Fibroblast of lung (primary cell): ENCODE measurements at regions not wholly inside any gene's neighbourhood (a gene's known extent, or its start where the extent isn't known, plus 50 kb on each side); places are given as distances from the start of the nearest gene placed in this dataset.
"Not testable (repeated sequence)": the region's sequence is repeated elsewhere in the genome, so short reads cannot be mapped to it uniquely, and the experiment has no call there.

Experiments used
- DNase-seq, 2 donors: peaks; one replicate each; pipeline versions ENCODE4 v3.0.0 to v3.0.0-alpha.2; 2010; ENCODE audit warnings: low read depth in 2 of 2
- H2AFZ ChIP-seq: 2 replicates; pipeline ENCODE4 v1.5.1; 2012; ENCODE audit warnings: low read length, control low read depth, inconsistent platforms
- H3K27ac ChIP-seq: 2 replicates; pipeline ENCODE4 v1.5.1; 2011; ENCODE audit warnings: low read length, control low read depth; ENCODE audit not compliant: insufficient read depth
- H3K27me3 ChIP-seq: 2 replicates; pipeline ENCODE4 v1.5.1; 2011; ENCODE audit warnings: mild to moderate bottlenecking, low read length; ENCODE audit not compliant: control insufficient read depth, insufficient read depth
- H3K36me3 ChIP-seq: 2 replicates; pipeline ENCODE4 v1.5.1; 2011; ENCODE audit warnings: low read length; ENCODE audit not compliant: control insufficient read depth, insufficient read depth
- H3K4me1 ChIP-seq: 2 replicates; pipeline ENCODE4 v1.5.1; 2011; ENCODE audit warnings: low read length; ENCODE audit not compliant: control insufficient read depth, insufficient read depth; ENCODE audit errors: extremely low read depth
- H3K4me2 ChIP-seq: 2 replicates; pipeline ENCODE4 v1.5.1; 2011; ENCODE audit warnings: low read length, control low read depth; ENCODE audit not compliant: insufficient read depth; ENCODE audit errors: extremely low read depth
- H3K4me3 ChIP-seq, 4 experiments: fragments of 200-600 bp in 1 of 4; sonication (generic) in 1 of 4; replicated peaks in 1 of 4; 2 replicates each; pipeline ENCODE4 v1.5.1; 2011 to 2016; ENCODE audit warnings: low read length in 4 of 4, low read depth in 3 of 4, mild to moderate bottlenecking in 3 of 4, control low read depth in 2 of 4, inconsistent platforms in 1 of 4, mixed read lengths in 1 of 4; ENCODE audit not compliant: insufficient read depth in 1 of 4; ENCODE audit errors: control extremely low read depth in 1 of 4
- H3K79me2 ChIP-seq: 2 replicates; pipeline ENCODE4 v1.5.1; 2012; ENCODE audit warnings: mild to moderate bottlenecking, low read length, inconsistent platforms; ENCODE audit not compliant: control insufficient read depth, insufficient read depth
- H3K9ac ChIP-seq: 2 replicates; pipeline ENCODE4 v1.5.1; 2011; ENCODE audit warnings: mild to moderate bottlenecking, low read length, control low read depth; ENCODE audit not compliant: insufficient read depth
- H3K9me3 ChIP-seq: 2 replicates; pipeline ENCODE4 v1.5.1; 2012; ENCODE audit warnings: low read depth, low read length; ENCODE audit not compliant: control insufficient read depth, insufficient read depth
- H4K20me1 ChIP-seq: 2 replicates; pipeline ENCODE4 v1.5.1; 2011; ENCODE audit warnings: low read length; ENCODE audit not compliant: control insufficient read depth, insufficient read depth; ENCODE audit errors: extremely low read depth
- EZH2 ChIP-seq: IDR thresholded peaks from 2 replicates; pipeline ENCODE4 v1.5.1; 2012; ENCODE audit warnings: low read length, control low read depth, mild to moderate bottlenecking; ENCODE audit errors: missing control alignments
- TF ChIP-seq, protein P1 (sequence below), 2 donors: IDR thresholded peaks in 1 of 2; conservative IDR thresholded peaks in 1 of 2; 1 replicate in 1 of 2; 2 replicates in 1 of 2; pipeline ENCODE4 v1.5.1; 2011 to 2012; ENCODE audit warnings: low read length in 2 of 2, control low read depth in 1 of 2, inconsistent platforms in 1 of 2, low read depth in 1 of 2, mild to moderate bottlenecking in 1 of 2

DNA sequence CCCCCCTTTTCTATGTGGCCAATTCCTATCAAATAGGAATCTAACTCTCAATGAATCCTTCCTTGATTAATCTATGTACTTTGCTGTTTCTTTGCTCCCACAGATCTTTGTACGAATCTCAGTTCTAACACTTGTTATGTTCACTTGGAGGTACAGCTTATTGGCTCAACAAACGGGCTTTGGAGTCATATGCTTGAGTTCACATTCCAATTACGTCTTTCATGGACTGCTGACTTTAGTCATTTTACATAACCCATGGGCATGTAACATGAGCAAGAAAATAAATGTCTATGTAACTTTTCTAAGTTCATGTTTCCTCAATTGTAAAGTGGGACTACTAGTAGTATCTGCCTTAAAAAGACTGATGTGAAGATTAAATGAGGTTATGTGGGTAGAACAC lies 123.2 kb upstream of the TBC1D5 start:
- Histone ChIP-seq H3K9ac (no peak overlapping the region), H4K20me1 (no peaks in the 10 kb centered on the region), H3K4me1 (no peaks in the 10 kb centered on the region), H3K27ac (no peak overlapping the region), H3K79me2 (no peaks in the 10 kb centered on the region), H3K27me3 (no peaks in the 10 kb centered on the region), H3K9me3 (no peaks in the 10 kb centered on the region), H2AFZ (no peak overlapping the region), H3K4me2 (no peak overlapping the region), H3K36me3 (no peaks in the 10 kb centered on the region), H3K4me3 (no peak overlapping the region)
- TF ChIP-seq, protein P1, sequence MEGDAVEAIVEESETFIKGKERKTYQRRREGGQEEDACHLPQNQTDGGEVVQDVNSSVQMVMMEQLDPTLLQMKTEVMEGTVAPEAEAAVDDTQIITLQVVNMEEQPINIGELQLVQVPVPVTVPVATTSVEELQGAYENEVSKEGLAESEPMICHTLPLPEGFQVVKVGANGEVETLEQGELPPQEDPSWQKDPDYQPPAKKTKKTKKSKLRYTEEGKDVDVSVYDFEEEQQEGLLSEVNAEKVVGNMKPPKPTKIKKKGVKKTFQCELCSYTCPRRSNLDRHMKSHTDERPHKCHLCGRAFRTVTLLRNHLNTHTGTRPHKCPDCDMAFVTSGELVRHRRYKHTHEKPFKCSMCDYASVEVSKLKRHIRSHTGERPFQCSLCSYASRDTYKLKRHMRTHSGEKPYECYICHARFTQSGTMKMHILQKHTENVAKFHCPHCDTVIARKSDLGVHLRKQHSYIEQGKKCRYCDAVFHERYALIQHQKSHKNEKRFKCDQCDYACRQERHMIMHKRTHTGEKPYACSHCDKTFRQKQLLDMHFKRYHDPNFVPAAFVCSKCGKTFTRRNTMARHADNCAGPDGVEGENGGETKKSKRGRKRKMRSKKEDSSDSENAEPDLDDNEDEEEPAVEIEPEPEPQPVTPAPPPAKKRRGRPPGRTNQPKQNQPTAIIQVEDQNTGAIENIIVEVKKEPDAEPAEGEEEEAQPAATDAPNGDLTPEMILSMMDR (conservative IDR thresholded peaks at IDR 0.05 in 1 of 2, IDR thresholded peaks at IDR 0.05 in 1 of 2; ENCODE audit: low read depth in 1 of 2, low read length in 2 of 2): no peak
- no peak for TF ChIP-seq EZH2
- no peak for DNase-seq

DNA sequence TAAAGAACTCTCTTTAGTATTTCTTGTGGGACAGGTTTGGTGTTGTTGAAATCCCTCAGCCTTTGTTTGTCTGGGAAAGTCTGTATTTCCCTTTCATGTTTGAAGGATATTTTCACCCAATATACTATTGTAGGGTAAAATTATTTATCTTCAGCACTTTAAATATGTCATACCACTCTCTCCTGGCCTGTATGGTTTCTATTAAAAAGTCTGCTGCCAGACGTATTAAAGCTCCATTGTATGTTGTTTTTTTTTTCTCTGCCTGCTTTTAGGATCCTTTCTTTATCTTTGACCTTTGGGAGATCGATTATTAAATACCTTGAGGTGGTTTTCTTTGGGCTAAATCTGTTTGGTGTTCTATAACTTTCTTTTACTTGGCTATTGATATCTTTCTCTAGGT lies 119.0 kb upstream of the TBC1D5 start:
- H3K36me3 ChIP-seq: no peaks in the 10 kb centered on the region
- H3K4me2 ChIP-seq: no peak overlapping the region
- H3K79me2 ChIP-seq: no peaks in the 10 kb centered on the region
- H4K20me1 ChIP-seq: no peaks in the 10 kb centered on the region
- H3K27me3 ChIP-seq: no peaks in the 10 kb centered on the region
- no peak overlapping the region for H3K27ac ChIP-seq
- DNase-seq: no peak
- H2AFZ ChIP-seq: no peak overlapping the region
- TF ChIP-seq, protein P1 (conservative IDR thresholded peaks at IDR 0.05 in 1 of 2, IDR thresholded peaks at IDR 0.05 in 1 of 2; ENCODE audit: low read depth in 1 of 2, low read length in 2 of 2): no peak
- no peak for TF ChIP-seq EZH2
- H3K9ac ChIP-seq: no peak overlapping the region
- no peaks in the 10 kb centered on the region for H3K4me1 ChIP-seq
- no peak overlapping the region for H3K4me3 ChIP-seq
- no peaks in the 10 kb centered on the region for H3K9me3 ChIP-seq

DNA sequence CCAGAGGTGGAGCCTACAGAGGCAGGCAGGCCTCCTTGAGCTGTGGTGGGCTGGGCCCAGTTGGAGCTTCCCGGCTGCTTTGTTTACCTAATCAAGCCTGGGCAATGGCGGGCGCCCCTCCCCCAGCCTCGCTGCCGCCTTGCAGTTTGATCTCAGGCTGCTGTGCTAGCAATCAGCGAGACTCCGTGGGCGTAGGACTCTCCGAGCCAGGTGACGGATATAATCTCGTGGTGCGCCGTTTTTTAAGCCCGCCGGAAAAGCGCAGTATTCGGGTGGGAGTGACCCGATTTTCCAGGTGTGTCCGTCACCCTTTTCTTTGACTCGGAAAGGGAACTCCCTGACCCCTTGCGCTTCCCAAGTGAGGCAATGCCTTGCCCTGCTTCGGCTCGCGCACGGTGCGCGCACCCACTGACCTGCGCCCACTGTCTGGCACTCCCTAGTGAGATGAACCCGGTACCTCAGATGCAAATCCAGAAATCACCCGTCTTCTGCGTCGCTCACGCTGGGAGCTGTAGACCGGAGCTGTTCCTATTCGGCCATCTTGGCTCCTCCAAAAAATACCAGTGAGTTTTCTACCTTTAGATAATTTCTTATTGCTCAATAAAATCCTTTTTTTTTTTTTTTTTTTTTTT lies 118.5 kb upstream of the TBC1D5 start:
- H3K36me3 ChIP-seq, H3K27ac ChIP-seq, H3K79me2 ChIP-seq, H2AFZ ChIP-seq, H3K4me2 ChIP-seq, DNase-seq, H3K27me3 ChIP-seq, H3K4me1 ChIP-seq, H3K4me3 ChIP-seq, H3K9ac ChIP-seq, H4K20me1 ChIP-seq, H3K9me3 ChIP-seq: not testable (repeated sequence)
